VCaP (cell line): ENCODE measurements at regions not wholly inside any gene's neighbourhood (a gene's known extent, or its start where the extent isn't known, plus 50 kb on each side); places are given as distances from the start of the nearest gene placed in this dataset.
"Not testable (repeated sequence)": the region's sequence is repeated elsewhere in the genome, so short reads cannot be mapped to it uniquely, and the experiment has no call there.

Source experiments
- H3K27ac ChIP-seq: fragments of 450-650 bp; 2 replicates; pipeline ENCODE4 v1.5.1; 2017
- CTCF ChIP-seq: fragments of 450-650 bp; conservative IDR thresholded peaks from 2 replicates; pipeline ENCODE4 v1.5.1; 2017; ENCODE audit warnings: mild to moderate bottlenecking, moderate library complexity

- TF ChIP-seq CTCF = no peak
- no peak overlapping the region for H3K27ac ChIP-seq
These were observed 247.8 kb downstream of the TDRD15 start for GRCh38 chr2:21371499-21372003.

GRCh38 chr2:21372654-21373053 is 248.9 kb downstream of the TDRD15 start:
- no peak overlapping the region for H3K27ac ChIP-seq
- peak; percentile 66 for TF ChIP-seq CTCF

- H3K27ac ChIP-seq = no peak overlapping the region
- TF ChIP-seq CTCF = no peak
These were observed 253.1 kb downstream of the TDRD15 start for GRCh38 chr2:21376864-21377263.

- H3K27ac ChIP-seq = no peak overlapping the region
- no peak for TF ChIP-seq CTCF
These were observed 255.4 kb downstream of the TDRD15 start for GRCh38 chr2:21379140-21379539.

- H3K27ac ChIP-seq = not testable (repeated sequence)
These were observed 255.9 kb downstream of the TDRD15 start for GRCh38 chr2:21379668-21380067.

GRCh38 chr2:21381421-21381820 is 257.7 kb downstream of the TDRD15 start:
- no peak for TF ChIP-seq CTCF
- H3K27ac ChIP-seq = no peak overlapping the region

GRCh38 chr2:21382701-21383520 is 259.1 kb downstream of the TDRD15 start:
- no peak for TF ChIP-seq CTCF
- H3K27ac ChIP-seq = no peak overlapping the region

- TF ChIP-seq CTCF = no peak
- no peak overlapping the region for H3K27ac ChIP-seq
These were observed 262.9 kb downstream of the TDRD15 start for GRCh38 chr2:21386666-21387065.
